Lower leg skin (tissue), 3 donors: ENCODE measurements at regions not wholly inside any gene's neighbourhood (a gene's known extent, or its start where the extent isn't known, plus 50 kb on each side); places are given as distances from the start of the nearest gene placed in this dataset.

ENCODE experiments used
- POLR2A ChIP-seq, 2 donors: fragments of 450-650 bp; IDR thresholded peaks; one replicate each; pipeline ENCODE4 v1.6.1; 2016 to 2017; ENCODE audit warnings: antibody characterized with exemption in 2 of 2, mild to moderate bottlenecking in 1 of 2, moderate library complexity in 1 of 2
- TF ChIP-seq, protein P1 (sequence below), 3 donors: fragments of 450-650 bp; IDR thresholded peaks; one replicate each; pipeline ENCODE4 v1.5.1; 2016; ENCODE audit warnings: antibody characterized with exemption in 3 of 3, mild to moderate bottlenecking in 3 of 3, moderate library complexity in 2 of 3

DNA sequence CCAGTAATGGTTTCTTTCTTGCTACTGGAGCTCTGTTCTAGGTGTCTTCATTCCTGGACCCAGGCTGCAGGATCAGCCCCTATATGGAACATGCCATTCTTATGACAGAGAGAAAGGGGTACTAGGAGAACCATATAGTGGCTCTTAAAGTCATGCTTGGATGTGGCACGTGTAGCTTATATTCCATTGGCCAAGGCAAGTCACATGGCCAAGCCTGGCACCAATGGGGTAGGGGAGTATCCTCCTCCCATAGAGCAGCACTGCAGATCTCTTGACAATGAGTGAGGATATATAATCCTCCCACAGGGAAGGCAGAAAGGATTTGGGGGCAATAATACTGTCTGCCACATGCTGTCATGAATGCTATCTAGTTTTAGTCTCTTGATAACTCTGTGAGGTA is 193.3 kb downstream of the PALM2AKAP2 start:
- no peak for TF ChIP-seq POLR2A (IDR thresholded peaks at IDR 0.05)
- TF ChIP-seq, protein P1, sequence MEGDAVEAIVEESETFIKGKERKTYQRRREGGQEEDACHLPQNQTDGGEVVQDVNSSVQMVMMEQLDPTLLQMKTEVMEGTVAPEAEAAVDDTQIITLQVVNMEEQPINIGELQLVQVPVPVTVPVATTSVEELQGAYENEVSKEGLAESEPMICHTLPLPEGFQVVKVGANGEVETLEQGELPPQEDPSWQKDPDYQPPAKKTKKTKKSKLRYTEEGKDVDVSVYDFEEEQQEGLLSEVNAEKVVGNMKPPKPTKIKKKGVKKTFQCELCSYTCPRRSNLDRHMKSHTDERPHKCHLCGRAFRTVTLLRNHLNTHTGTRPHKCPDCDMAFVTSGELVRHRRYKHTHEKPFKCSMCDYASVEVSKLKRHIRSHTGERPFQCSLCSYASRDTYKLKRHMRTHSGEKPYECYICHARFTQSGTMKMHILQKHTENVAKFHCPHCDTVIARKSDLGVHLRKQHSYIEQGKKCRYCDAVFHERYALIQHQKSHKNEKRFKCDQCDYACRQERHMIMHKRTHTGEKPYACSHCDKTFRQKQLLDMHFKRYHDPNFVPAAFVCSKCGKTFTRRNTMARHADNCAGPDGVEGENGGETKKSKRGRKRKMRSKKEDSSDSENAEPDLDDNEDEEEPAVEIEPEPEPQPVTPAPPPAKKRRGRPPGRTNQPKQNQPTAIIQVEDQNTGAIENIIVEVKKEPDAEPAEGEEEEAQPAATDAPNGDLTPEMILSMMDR (IDR thresholded peaks at IDR 0.05): no peak
